ENCODE measurements at regions not wholly inside any gene's neighbourhood (a gene's known extent, or its start where the extent isn't known, plus 50 kb on each side); places are given as distances from the start of the nearest gene placed in this dataset.
"Not testable (repeated sequence)": the region's sequence is repeated elsewhere in the genome, so short reads cannot be mapped to it uniquely, and the experiment has no call there.

DNA sequence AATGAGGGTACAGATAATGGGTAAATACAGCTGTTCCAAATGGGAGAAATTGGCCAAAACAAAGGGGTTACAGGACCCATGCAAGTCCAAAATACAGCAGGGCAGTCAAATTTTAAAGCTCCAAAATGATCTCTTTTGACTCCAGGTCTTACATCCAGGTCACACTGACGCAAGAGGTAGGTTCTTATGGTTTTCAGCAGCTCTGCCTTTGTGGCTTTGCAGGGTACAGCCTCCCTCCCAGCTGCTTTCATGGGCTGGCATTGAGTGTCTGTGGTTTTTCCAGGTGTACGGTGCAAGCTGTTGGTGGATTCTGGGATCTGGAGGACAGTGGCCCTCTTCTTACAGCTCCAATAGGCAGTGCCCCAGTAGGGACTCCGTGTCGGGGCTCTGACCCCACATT lies 254.6 kb downstream of the RPLP1 start:
- TF ChIP-seq, protein P1, sequence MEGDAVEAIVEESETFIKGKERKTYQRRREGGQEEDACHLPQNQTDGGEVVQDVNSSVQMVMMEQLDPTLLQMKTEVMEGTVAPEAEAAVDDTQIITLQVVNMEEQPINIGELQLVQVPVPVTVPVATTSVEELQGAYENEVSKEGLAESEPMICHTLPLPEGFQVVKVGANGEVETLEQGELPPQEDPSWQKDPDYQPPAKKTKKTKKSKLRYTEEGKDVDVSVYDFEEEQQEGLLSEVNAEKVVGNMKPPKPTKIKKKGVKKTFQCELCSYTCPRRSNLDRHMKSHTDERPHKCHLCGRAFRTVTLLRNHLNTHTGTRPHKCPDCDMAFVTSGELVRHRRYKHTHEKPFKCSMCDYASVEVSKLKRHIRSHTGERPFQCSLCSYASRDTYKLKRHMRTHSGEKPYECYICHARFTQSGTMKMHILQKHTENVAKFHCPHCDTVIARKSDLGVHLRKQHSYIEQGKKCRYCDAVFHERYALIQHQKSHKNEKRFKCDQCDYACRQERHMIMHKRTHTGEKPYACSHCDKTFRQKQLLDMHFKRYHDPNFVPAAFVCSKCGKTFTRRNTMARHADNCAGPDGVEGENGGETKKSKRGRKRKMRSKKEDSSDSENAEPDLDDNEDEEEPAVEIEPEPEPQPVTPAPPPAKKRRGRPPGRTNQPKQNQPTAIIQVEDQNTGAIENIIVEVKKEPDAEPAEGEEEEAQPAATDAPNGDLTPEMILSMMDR (IDR thresholded peaks at IDR 0.05): not testable (repeated sequence)
- not testable (repeated sequence) for TF ChIP-seq POLR2AphosphoS5, POLR2A (IDR thresholded peaks at IDR 0.05)

Measured in gastroesophageal sphincter (tissue), 3 donors.